Keratinocyte (primary cell): ENCODE measurements at regions not wholly inside any gene's neighbourhood (a gene's known extent, or its start where the extent isn't known, plus 50 kb on each side); places are given as distances from the start of the nearest gene placed in this dataset.

Source experiments
- DNase-seq: peaks from one replicate; pipeline ENCODE4 v3.0.0-alpha.2; 2011; ENCODE audit warnings: low read depth, missing footprints, low spot score
- FAIRE-seq: peaks from 2 replicates; lab custom pipeline; 2011; peaks lifted over from hg19 to GRCh38; lab: Jason Lieb, UNC
- H2AFZ ChIP-seq: 2 replicates; pipeline ENCODE4 v1.6.0; 2012; ENCODE audit warnings: low read length, control low read depth, inconsistent platforms; ENCODE audit not compliant: control insufficient read depth
- H3K27ac ChIP-seq: 2 replicates; pipeline ENCODE4 v1.5.1; 2011; ENCODE audit warnings: low read length; ENCODE audit not compliant: control insufficient read depth, insufficient read depth
- H3K27me3 ChIP-seq: 3 replicates; pipeline ENCODE4 v1.6.0; 2011; ENCODE audit warnings: low read length; ENCODE audit not compliant: control insufficient read depth, insufficient read depth; ENCODE audit errors: extremely low read depth
- H3K36me3 ChIP-seq, 2 experiments: 2 replicates in 1 of 2; 3 replicates in 1 of 2; pipeline ENCODE4 v1.5.1; 2011; ENCODE audit warnings: low read length in 2 of 2, mild to moderate bottlenecking in 1 of 2; ENCODE audit not compliant: control insufficient read depth in 2 of 2, insufficient read depth in 2 of 2; ENCODE audit errors: extremely low read depth in 1 of 2
- H3K4me1 ChIP-seq: 3 replicates; pipeline ENCODE4 v1.5.1; 2011; ENCODE audit warnings: low read length; ENCODE audit not compliant: control insufficient read depth, insufficient read depth; ENCODE audit errors: extremely low read depth
- H3K4me2 ChIP-seq: 3 replicates; pipeline ENCODE4 v1.6.0; 2011; ENCODE audit warnings: low read depth, low read length; ENCODE audit not compliant: control insufficient read depth, insufficient read depth; ENCODE audit errors: extremely low read depth
- H3K4me3 ChIP-seq, 3 experiments: fragments of 200-600 bp in 1 of 3; sonication (generic) in 1 of 3; 2 replicates in 2 of 3; 3 replicates in 1 of 3; pipeline ENCODE4 v1.5.1; 2011 to 2016; ENCODE audit warnings: low read length in 3 of 3, mild to moderate bottlenecking in 3 of 3, control low read depth in 2 of 3, inconsistent platforms in 1 of 3, low read depth in 1 of 3, mixed read lengths in 1 of 3, mixed run types in 1 of 3, moderate library complexity in 1 of 3; ENCODE audit not compliant: control insufficient read depth in 2 of 3, insufficient read depth in 2 of 3; ENCODE audit errors: extremely low read depth in 1 of 3
- H3K79me2 ChIP-seq: 2 replicates; pipeline ENCODE4 v1.6.0; 2012; ENCODE audit warnings: low read length; ENCODE audit not compliant: control insufficient read depth, insufficient read depth
- H3K9ac ChIP-seq: 3 replicates; pipeline ENCODE4 v1.6.0; 2011; ENCODE audit warnings: low read length; ENCODE audit not compliant: control insufficient read depth, insufficient read depth; ENCODE audit errors: extremely low read depth
- H3K9me1 ChIP-seq: 3 replicates; pipeline ENCODE4 v1.6.0; 2011; ENCODE audit warnings: low read length; ENCODE audit not compliant: control insufficient read depth, insufficient read depth; ENCODE audit errors: extremely low read depth
- H3K9me3 ChIP-seq: 2 replicates; pipeline ENCODE4 v1.5.1; 2012; ENCODE audit warnings: low read depth, low read length; ENCODE audit not compliant: control insufficient read depth
- H4K20me1 ChIP-seq: 3 replicates; pipeline ENCODE4 v1.6.0; 2011; ENCODE audit warnings: low read length; ENCODE audit not compliant: control insufficient read depth, insufficient read depth; ENCODE audit errors: extremely low read depth
- EZH2 ChIP-seq: IDR thresholded peaks from one replicate; pipeline ENCODE4 v1.6.1; 2012; ENCODE audit warnings: inconsistent platforms, mild to moderate bottlenecking, low read length, moderate library complexity
- dilution Hi-C: fragments of 300-500 bp; cut with MboI; formaldehyde crosslinking; loops from one replicate; pipeline ENCODE4 v1.7.0; 2020; ENCODE audit warnings: low sequenced_read_pairs; ENCODE audit not compliant: extremely low pct_ligation_motif_present
- TF ChIP-seq, protein P1 (sequence below), 3 experiments: IDR thresholded peaks in 1 of 3; conservative IDR thresholded peaks in 1 of 3; optimal IDR thresholded peaks in 1 of 3; 2 replicates in 2 of 3; 3 replicates in 1 of 3; pipeline versions ENCODE3 to v1.5.1; 2011; ENCODE audit warnings: low read length in 3 of 3, mild to moderate bottlenecking in 3 of 3, moderate library complexity in 2 of 3, control low read depth in 1 of 3, inconsistent platforms in 1 of 3; ENCODE audit not compliant: insufficient read depth in 2 of 3; ENCODE audit errors: extremely low read depth in 1 of 3

DNA sequence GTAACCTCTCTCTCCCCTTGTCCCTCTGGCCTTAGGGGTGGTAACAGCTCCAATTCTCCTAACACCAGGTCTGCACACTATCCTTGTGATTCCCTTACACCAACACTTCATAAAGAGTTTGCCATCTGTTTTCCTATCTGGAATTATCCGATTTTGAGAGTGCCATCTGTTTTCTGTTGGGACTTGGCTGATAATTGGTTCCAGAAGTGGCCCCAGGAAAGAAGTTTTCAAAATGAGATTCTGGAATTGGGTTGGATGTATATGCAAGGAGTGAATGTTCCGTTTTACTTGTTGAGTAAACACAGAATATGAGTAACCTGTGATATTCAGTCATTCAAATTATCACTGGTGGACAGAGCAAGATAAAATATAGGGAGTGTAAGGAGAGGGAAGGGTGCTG, 134.1 kb upstream of the HS3ST3A1 start:
- H4K20me1 ChIP-seq = no peaks in the 10 kb centered on the region
- FAIRE-seq = no peak
- dilution Hi-C loops = no loop called here
- H3K9me1 ChIP-seq = no peaks in the 10 kb centered on the region
- H3K79me2 ChIP-seq = no peaks in the 10 kb centered on the region
- H3K4me3 ChIP-seq = no peak overlapping the region
- H3K27me3 ChIP-seq = no peaks in the 10 kb centered on the region
- no peak for TF ChIP-seq EZH2
- TF ChIP-seq, protein P1, sequence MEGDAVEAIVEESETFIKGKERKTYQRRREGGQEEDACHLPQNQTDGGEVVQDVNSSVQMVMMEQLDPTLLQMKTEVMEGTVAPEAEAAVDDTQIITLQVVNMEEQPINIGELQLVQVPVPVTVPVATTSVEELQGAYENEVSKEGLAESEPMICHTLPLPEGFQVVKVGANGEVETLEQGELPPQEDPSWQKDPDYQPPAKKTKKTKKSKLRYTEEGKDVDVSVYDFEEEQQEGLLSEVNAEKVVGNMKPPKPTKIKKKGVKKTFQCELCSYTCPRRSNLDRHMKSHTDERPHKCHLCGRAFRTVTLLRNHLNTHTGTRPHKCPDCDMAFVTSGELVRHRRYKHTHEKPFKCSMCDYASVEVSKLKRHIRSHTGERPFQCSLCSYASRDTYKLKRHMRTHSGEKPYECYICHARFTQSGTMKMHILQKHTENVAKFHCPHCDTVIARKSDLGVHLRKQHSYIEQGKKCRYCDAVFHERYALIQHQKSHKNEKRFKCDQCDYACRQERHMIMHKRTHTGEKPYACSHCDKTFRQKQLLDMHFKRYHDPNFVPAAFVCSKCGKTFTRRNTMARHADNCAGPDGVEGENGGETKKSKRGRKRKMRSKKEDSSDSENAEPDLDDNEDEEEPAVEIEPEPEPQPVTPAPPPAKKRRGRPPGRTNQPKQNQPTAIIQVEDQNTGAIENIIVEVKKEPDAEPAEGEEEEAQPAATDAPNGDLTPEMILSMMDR (optimal IDR thresholded peaks at IDR 0.05 in 1 of 3, IDR thresholded peaks at IDR 0.05 in 1 of 3, conservative IDR thresholded peaks at IDR 0.05 in 1 of 3; ENCODE audit: extremely low read depth in 1 of 3, insufficient read depth in 2 of 3, low read length in 3 of 3) = no peak
- H3K4me1 ChIP-seq = no peaks in the 10 kb centered on the region
- H2AFZ ChIP-seq = no peak overlapping the region
- no peak for DNase-seq
- H3K9me3 ChIP-seq = no peaks in the 10 kb centered on the region
- no peaks in the 10 kb centered on the region for H3K36me3 ChIP-seq
- no peak overlapping the region for H3K9ac ChIP-seq
- no peak overlapping the region for H3K4me2 ChIP-seq
- no peak overlapping the region for H3K27ac ChIP-seq

DNA sequence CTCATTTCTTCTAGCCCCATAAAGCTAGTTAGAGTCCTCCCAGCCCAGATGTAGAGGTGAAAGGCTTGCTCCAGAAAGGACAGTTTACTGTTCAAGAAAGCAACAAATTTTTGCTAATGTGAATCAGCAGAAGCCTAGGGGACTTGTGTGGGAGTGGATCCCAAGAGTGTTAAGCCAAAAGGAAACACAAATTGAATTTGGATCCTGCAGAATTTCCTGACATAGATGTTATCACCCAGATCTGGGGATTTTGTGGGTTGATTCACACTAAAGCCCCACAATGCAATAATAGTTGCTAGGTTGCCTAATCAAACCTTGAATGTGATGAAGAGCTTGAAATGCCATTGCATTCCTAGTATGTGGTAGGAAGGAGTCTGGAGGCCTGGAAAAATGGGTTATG, 135.2 kb upstream of the HS3ST3A1 start:
- DNase-seq (no peak), FAIRE-seq (no peak)
- no peak overlapping the region for H3K9ac ChIP-seq
- H3K79me2 ChIP-seq = no peaks in the 10 kb centered on the region
- H3K9me1 ChIP-seq = no peaks in the 10 kb centered on the region
- H3K9me3 ChIP-seq = no peaks in the 10 kb centered on the region
- dilution Hi-C loops = no loop called here
- TF ChIP-seq EZH2 = no peak
- TF ChIP-seq, protein P1 (optimal IDR thresholded peaks at IDR 0.05 in 1 of 3, IDR thresholded peaks at IDR 0.05 in 1 of 3, conservative IDR thresholded peaks at IDR 0.05 in 1 of 3; ENCODE audit: extremely low read depth in 1 of 3, insufficient read depth in 2 of 3, low read length in 3 of 3) = no peak
- no peak overlapping the region for H3K27ac ChIP-seq
- no peak overlapping the region for H3K4me2 ChIP-seq
- H4K20me1 ChIP-seq = no peaks in the 10 kb centered on the region
- H3K36me3 ChIP-seq = no peaks in the 10 kb centered on the region
- no peak overlapping the region for H3K4me3 ChIP-seq
- H2AFZ ChIP-seq = no peak overlapping the region
- no peaks in the 10 kb centered on the region for H3K4me1 ChIP-seq
- no peaks in the 10 kb centered on the region for H3K27me3 ChIP-seq
